ENCODE measurements at regions not wholly inside any gene's neighbourhood (a gene's known extent, or its start where the extent isn't known, plus 50 kb on each side); places are given as distances from the start of the nearest gene placed in this dataset.
"Not testable (repeated sequence)": the region's sequence is repeated elsewhere in the genome, so short reads cannot be mapped to it uniquely, and the experiment has no call there.

GRCh38 chr20:26214991-26215390, 518.3 kb upstream of the ZNF337 start:
- DNase-seq, result no peak

GRCh38 chr20:26209171-26209941, 512.7 kb upstream of the ZNF337 start:
- no peak for DNase-seq

DNA sequence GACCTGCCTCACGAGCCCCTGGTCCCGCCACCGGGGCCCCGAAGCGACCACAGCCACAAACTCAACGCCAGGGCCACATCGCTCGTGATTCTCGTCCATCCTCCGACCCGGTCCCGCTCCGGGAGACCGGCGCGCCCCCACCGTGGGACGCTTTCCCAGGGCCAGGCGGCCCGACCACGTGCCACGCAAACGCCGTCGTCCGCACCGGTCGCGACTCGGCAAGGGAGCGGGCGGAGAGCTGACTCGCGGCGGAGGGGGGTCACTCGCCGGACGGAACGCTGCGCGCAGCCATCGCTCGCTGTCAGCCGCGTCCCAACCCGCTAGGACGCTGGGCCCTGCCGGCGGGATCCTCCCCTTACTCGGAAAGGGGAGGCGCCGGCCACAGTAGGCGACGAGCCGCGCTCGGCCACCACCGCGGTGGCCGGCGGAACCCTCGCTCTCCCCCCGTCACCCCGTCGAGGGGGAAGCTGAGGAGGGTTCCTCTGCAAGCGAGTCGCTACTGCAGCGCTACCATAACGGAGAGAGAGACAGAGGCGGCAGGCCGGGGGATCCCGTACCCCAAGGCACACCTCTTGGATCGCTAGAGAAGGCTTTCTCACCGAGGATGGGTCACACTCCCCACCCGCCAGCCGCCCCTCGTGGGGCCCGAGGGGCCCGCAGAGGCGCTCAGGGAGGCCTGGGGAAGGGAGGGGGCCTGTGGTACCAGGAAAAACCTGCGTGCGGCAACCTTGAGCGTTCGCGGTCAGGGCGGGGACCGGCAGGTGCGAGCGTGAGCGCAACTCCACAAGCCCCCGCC, 511.8 kb upstream of the ZNF337 start:
- DNase-seq, result no peak

- DNase-seq, result not testable (repeated sequence)
Measured at GRCh38 chr20:26207967-26208295, 511.3 kb upstream of the ZNF337 start.

DNA sequence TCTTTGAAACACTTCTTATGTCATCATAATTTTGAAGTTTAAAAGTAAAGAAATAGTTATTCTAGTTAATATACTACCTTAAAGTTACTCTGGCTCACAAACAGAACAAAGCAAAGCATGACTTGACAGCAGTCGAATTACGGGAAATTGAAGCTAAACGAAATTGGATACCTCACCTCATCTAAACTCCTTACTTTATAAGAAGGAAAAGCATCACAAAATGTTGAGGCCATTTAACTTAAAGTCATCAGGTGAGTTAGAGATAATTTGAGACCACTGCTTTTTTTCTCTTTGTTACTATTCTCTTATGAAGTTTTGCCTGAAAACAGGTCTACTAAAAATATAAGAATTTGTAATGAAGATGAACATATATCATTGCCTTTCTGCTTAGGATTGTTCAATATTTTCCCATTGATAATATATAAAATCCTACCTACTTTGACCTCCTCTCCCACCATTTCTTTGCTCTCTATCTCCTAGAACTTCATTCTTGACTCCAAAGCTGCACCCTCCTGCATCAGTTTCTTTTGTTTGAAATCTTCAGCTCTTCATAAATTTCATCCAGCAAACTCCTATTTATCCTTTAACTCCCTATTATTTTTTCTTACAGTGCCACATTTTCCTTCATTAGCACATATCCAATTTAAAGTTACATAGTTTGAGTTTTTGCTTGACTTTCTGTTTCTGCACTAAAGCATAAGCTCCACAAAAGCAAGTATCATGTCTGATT, 510.7 kb upstream of the ZNF337 start:
- DNase-seq, result no peak

- DNase-seq, result no peak
Measured at GRCh38 chr20:26205350-26205749, 508.7 kb upstream of the ZNF337 start.

DNA sequence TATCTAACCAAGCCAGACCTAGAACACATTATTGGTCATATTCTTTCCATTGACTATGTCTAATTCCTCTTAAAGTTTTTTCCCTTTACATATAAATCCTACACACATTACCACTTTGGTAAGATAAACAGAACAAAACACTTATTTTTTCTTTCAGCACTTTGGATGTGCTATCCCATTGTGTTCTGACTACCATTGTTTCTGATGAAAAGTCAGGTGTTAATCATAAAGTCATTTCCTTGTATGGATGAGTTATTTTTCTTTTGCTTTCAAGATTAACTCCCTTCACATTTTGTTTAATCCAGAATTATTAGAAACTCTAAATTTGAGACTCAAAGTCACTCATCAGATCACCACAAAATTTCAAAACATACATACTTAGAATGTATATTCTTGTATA, 504.4 kb upstream of the ZNF337 start:
- not testable (repeated sequence) for DNase-seq

DNA sequence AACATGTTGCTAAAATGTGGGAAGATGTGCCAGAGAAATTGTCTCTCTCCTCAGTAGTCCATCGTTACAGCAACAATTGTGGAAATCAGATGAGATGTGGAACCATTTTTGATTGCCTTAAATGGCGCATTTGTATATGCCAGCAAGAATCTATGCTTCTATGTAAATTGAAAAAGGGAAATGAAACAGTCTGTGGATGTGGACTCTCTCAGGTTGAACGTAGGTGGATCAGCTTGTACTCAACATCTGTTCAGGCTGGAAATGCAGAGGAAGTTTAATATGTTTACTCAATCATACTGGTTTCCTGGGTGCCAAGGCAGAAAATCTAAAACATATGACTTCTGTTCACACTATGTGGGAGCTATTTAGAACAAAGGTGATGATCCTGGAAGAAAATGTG, 490.7 kb upstream of the ZNF337 start:
- DNase-seq, result not testable (repeated sequence)

GRCh38 chr20:26183720-26184119, 487.1 kb upstream of the ZNF337 start:
- not testable (repeated sequence) for DNase-seq

GRCh38 chr20:26181364-26181763, 484.7 kb upstream of the ZNF337 start:
- DNase-seq, result not testable (repeated sequence)

GRCh38 chr20:26171875-26172274, 475.2 kb upstream of the ZNF337 start:
- not testable (repeated sequence) for DNase-seq

GRCh38 chr20:26169506-26169905, 472.9 kb upstream of the ZNF337 start:
- no peak for DNase-seq

GRCh38 chr20:26167499-26167898, 470.8 kb upstream of the ZNF337 start:
- no peak for DNase-seq

DNA sequence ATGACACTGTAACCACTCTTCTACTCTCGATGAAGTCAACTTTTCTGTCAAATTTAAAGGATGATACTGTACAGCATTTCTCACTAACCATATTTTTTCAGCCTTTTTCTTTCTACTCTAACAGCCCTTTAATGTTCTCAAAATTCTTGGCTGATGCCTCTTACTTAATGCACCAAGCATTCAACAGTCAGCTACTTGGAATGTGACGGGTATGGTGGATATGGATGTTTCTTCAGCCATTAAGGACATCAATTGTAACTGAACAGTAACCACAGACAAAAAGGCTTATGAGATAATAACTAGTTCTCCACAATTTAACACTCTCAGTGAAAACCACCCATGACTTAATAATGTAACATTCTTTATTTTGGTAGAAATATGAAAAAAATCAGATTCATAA, 467.2 kb upstream of the ZNF337 start:
- DNase-seq, result no peak

DNA sequence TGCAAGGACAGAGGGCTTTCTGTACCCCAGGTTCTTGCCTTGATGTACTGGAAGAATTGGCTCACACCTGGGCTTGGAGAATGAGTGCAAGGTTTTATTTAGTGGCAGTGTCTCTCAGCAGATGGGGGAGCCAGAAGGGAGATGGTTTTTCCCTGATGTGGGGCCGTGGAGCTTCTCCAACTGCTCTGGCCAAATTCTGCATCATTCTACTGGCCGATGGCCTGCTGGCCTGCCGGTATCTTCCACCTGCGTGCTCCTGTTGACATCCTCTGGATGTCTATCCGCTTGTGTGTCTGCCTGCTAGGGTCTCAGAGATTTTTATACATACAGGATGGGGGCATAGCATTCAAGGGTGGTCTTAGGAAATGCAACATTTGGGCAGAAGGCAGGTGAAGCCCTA, 466.5 kb upstream of the ZNF337 start:
- not testable (repeated sequence) for DNase-seq

- DNase-seq, result not testable (repeated sequence)
Measured at GRCh38 chr20:26161741-26162140, 465.1 kb upstream of the ZNF337 start.

DNA sequence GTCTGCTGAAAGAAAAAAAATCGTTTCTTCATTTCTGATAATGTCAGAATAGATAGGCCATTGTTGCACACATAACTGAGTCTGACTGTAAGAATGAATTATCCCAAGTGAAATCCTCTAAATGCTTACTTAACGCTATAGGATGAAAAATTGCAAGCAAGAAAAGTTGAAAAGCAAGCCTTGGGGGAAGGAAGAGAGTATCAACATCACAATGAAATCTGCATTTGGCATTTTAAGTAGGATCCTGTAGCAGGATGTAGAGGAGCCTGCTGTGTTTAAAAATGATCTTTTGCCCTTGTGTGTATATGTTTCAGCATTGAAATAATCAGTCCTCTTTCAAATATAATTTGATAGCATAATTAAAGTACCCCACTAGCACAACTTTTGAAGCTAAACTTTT, 464.3 kb upstream of the ZNF337 start:
- DNase-seq, result not testable (repeated sequence)

DNA sequence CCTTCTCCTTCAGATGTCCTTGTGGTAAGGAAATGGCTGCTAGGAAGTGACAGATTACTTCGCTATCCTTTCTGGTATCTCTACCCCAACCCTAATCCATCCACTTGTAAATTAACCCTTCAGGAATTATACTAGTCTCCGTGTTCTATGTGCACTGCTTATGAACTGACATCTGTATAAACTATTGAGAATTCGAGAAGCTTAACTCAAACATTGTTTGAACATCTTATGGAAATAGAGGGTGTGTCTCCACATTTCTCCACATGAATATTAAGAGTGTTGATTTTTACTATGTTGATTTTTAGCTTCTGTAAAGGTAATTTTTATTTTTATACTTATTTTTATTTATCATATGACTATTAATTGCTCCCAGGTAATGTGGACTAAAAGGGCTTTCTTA, 457.6 kb upstream of the ZNF337 start:
- DNase-seq, result no peak

GRCh38 chr20:26135325-26136110, 438.9 kb upstream of the ZNF337 start:
- DNase-seq, result no peak

GRCh38 chr20:26134606-26135005, 438.0 kb upstream of the ZNF337 start:
- no peak for DNase-seq

GRCh38 chr20:26133794-26134193, 437.1 kb upstream of the ZNF337 start:
- DNase-seq, result not testable (repeated sequence)

GRCh38 chr20:26120920-26121319, 424.3 kb upstream of the ZNF337 start:
- not testable (repeated sequence) for DNase-seq

DNA sequence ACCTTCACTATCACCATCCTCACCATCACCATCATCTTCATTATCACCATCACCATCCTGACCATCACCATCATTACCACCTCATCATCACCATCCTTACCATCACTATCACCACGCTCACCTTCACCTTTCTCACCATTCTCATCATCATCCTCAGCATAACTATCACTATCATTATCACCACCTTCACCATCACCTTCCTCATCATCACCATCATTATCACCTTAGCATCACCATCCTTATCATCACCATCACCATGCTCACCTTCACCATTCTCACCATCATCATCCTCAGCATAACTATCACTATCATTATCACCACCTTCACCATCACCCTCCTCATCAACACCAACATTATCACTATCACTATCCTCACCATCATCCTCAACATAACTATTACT, 397.8 kb upstream of the ZNF337 start:
- DNase-seq, result not testable (repeated sequence)
